ENCODE measurements at regions not wholly inside any gene's neighbourhood (a gene's known extent, or its start where the extent isn't known, plus 50 kb on each side); places are given as distances from the start of the nearest gene placed in this dataset.

DNA sequence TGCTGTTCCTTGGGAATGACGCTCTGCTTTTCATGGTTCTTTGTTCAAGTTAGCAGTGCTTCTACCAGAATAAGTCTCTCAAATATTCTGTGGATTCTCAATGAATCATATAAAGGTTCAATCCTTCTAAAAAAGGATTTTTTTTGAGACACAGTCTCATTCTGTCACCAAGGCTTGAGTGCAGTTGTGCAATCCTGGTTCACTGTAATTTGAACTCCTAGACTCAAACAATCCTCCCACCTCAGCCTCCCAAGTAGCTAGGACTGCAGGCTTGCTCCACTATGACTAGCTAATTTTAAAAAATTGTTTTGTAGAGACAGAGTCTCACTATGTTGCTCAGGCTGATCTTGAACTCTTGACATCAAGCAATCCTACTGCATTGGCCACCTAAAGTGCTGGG, 64.9 kb upstream of the RELN start:
- TF ChIP-seq, protein P1, sequence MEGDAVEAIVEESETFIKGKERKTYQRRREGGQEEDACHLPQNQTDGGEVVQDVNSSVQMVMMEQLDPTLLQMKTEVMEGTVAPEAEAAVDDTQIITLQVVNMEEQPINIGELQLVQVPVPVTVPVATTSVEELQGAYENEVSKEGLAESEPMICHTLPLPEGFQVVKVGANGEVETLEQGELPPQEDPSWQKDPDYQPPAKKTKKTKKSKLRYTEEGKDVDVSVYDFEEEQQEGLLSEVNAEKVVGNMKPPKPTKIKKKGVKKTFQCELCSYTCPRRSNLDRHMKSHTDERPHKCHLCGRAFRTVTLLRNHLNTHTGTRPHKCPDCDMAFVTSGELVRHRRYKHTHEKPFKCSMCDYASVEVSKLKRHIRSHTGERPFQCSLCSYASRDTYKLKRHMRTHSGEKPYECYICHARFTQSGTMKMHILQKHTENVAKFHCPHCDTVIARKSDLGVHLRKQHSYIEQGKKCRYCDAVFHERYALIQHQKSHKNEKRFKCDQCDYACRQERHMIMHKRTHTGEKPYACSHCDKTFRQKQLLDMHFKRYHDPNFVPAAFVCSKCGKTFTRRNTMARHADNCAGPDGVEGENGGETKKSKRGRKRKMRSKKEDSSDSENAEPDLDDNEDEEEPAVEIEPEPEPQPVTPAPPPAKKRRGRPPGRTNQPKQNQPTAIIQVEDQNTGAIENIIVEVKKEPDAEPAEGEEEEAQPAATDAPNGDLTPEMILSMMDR (IDR thresholded peaks at IDR 0.05): no peak
- TF ChIP-seq POLR2A (IDR thresholded peaks at IDR 0.05): no peak

Measured in heart left ventricle (tissue), 13 donors.